Spleen (tissue), 7 donors: ENCODE measurements at regions not wholly inside any gene's neighbourhood (a gene's known extent, or its start where the extent isn't known, plus 50 kb on each side); places are given as distances from the start of the nearest gene placed in this dataset.

Experiments
- CTCF ChIP-seq, 11 experiments: fragments of 200-600 bp in 7 of 11; fragments of 450-650 bp in 4 of 11; sonication (generic) in 4 of 11; IDR thresholded peaks in 8 of 11; conservative IDR thresholded peaks in 3 of 11; 1 replicate in 7 of 11; 2 replicates in 4 of 11; pipeline versions ENCODE4 v1.4.0 to v1.8.0; 2016 to 2021; ENCODE audit warnings: antibody characterized with exemption in 11 of 11, inconsistent platforms in 4 of 11, mild to moderate bottlenecking in 1 of 11
- POLR2A ChIP-seq, 3 donors: fragments of 450-650 bp; IDR thresholded peaks; one replicate each; pipeline ENCODE4 v1.5.1; 2017; ENCODE audit warnings: antibody characterized with exemption in 3 of 3, mild to moderate bottlenecking in 1 of 3
- donor health status: DM: no; HTN: no; CAD: no; lungs with moderate emphysema.
- donor health status: DM: no; HTN: no; CAD: no.
- donor health status: DM: no; HTN: no; CAD: no.

- no peak for TF ChIP-seq CTCF (IDR thresholded peaks at IDR 0.05 in 8 of 11, conservative IDR thresholded peaks at IDR 0.05 in 3 of 11)
- TF ChIP-seq POLR2A (IDR thresholded peaks at IDR 0.05) = no peak
These were observed 322.7 kb downstream of the RPS24 start for GRCh38 chr10:78356291-78356900.
